Gastrocnemius medialis (tissue), 4 donors: ENCODE measurements at regions not wholly inside any gene's neighbourhood (a gene's known extent, or its start where the extent isn't known, plus 50 kb on each side); places are given as distances from the start of the nearest gene placed in this dataset.

Experiments
- POLR2A ChIP-seq, 2 donors: fragments of 450-650 bp; IDR thresholded peaks; one replicate each; pipeline ENCODE4 v1.6.1; 2017; ENCODE audit warnings: antibody characterized with exemption in 2 of 2, mild to moderate bottlenecking in 2 of 2, moderate library complexity in 2 of 2
- TF ChIP-seq, protein P1 (sequence below), 5 experiments: fragments of 450-650 bp in 3 of 5; fragments of 200-600 bp in 2 of 5; sonication (generic) in 2 of 5; IDR thresholded peaks in 4 of 5; conservative IDR thresholded peaks in 1 of 5; 1 replicate in 4 of 5; 2 replicates in 1 of 5; pipeline ENCODE4 v1.5.1; 2016 to 2019; ENCODE audit warnings: antibody characterized with exemption in 5 of 5, mild to moderate bottlenecking in 3 of 5, moderate library complexity in 3 of 5

- TF ChIP-seq, protein P1, sequence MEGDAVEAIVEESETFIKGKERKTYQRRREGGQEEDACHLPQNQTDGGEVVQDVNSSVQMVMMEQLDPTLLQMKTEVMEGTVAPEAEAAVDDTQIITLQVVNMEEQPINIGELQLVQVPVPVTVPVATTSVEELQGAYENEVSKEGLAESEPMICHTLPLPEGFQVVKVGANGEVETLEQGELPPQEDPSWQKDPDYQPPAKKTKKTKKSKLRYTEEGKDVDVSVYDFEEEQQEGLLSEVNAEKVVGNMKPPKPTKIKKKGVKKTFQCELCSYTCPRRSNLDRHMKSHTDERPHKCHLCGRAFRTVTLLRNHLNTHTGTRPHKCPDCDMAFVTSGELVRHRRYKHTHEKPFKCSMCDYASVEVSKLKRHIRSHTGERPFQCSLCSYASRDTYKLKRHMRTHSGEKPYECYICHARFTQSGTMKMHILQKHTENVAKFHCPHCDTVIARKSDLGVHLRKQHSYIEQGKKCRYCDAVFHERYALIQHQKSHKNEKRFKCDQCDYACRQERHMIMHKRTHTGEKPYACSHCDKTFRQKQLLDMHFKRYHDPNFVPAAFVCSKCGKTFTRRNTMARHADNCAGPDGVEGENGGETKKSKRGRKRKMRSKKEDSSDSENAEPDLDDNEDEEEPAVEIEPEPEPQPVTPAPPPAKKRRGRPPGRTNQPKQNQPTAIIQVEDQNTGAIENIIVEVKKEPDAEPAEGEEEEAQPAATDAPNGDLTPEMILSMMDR (IDR thresholded peaks at IDR 0.05 in 4 of 5, conservative IDR thresholded peaks at IDR 0.05 in 1 of 5): no peak
- no peak for TF ChIP-seq POLR2A (IDR thresholded peaks at IDR 0.05)
Measured at GRCh38 chr5:52603778-52604554, 183.8 kb upstream of the ITGA1 start.
